Choroid plexus epithelial cell (primary cell): ENCODE measurements at regions not wholly inside any gene's neighbourhood (a gene's known extent, or its start where the extent isn't known, plus 50 kb on each side); places are given as distances from the start of the nearest gene placed in this dataset.
"Not testable (repeated sequence)": the region's sequence is repeated elsewhere in the genome, so short reads cannot be mapped to it uniquely, and the experiment has no call there.

Experiments used
- DNase-seq: peaks from one replicate; pipeline ENCODE4 v3.0.0-alpha.2; 2010; ENCODE audit warnings: low read depth
- H3K4me3 ChIP-seq: 2 replicates; pipeline ENCODE4 v1.5.1; 2011; ENCODE audit warnings: low read depth, mild to moderate bottlenecking, control low read depth, low read length, moderate library complexity
- CTCF ChIP-seq: conservative IDR thresholded peaks from 2 replicates; pipeline ENCODE4 v1.5.1; 2011; ENCODE audit warnings: low read depth, mild to moderate bottlenecking, control low read depth, inconsistent platforms, low read length, moderate library complexity

- no peak overlapping the region for H3K4me3 ChIP-seq
- DNase-seq: no peak
- TF ChIP-seq CTCF: no peak
Measured at GRCh38 chr4:110424144-110424543, 51.8 kb upstream of the ENPEP start.

- no peak for TF ChIP-seq CTCF
- H3K4me3 ChIP-seq: no peak overlapping the region
- no peak for DNase-seq
Measured at GRCh38 chr4:110418641-110419040, 57.3 kb upstream of the ENPEP start.

GRCh38 chr4:110417136-110417535, 58.8 kb upstream of the ENPEP start:
- no peak for TF ChIP-seq CTCF
- no peak overlapping the region for H3K4me3 ChIP-seq
- peak; percentile 56 for DNase-seq

- DNase-seq: no peak
- no peak overlapping the region for H3K4me3 ChIP-seq
- TF ChIP-seq CTCF: no peak
Measured at GRCh38 chr4:110415478-110415877, 60.5 kb upstream of the ENPEP start.

GRCh38 chr4:110415041-110415440, 60.9 kb upstream of the ENPEP start:
- no peak for TF ChIP-seq CTCF
- H3K4me3 ChIP-seq: no peak overlapping the region
- peak; percentile 51 for DNase-seq

- TF ChIP-seq CTCF: no peak
- DNase-seq: no peak
- H3K4me3 ChIP-seq: no peak overlapping the region
Measured at GRCh38 chr4:110414561-110414920, 61.4 kb upstream of the ENPEP start.

- H3K4me3 ChIP-seq: not testable (repeated sequence)
- peak; percentile 90 for DNase-seq
Measured at GRCh38 chr4:110413807-110414560, 62.0 kb upstream of the ENPEP start.
